Umbilical cord (tissue), 1 donor: ENCODE measurements at regions not wholly inside any gene's neighbourhood (a gene's known extent, or its start where the extent isn't known, plus 50 kb on each side); places are given as distances from the start of the nearest gene placed in this dataset.
A peak's percentile ranks its signal among the peaks of the same experiment; 100 is the strongest.
"Not testable (repeated sequence)": the region's sequence is repeated elsewhere in the genome, so short reads cannot be mapped to it uniquely, and the experiment has no call there.

Source experiments
- DNase-seq: peaks from one replicate; pipeline ENCODE4 v3.0.0-alpha.2; 2015; ENCODE audit warnings: low spot score

- DNase-seq = no peak
Observed at GRCh38 chr1:209104646-209105045, 478.9 kb upstream of the CAMK1G start.

GRCh38 chr1:209105701-209106100, 477.8 kb upstream of the CAMK1G start:
- peak; percentile 70 for DNase-seq

- DNase-seq = peak; percentile 87
Observed at GRCh38 chr1:209106237-209106741, 477.2 kb upstream of the CAMK1G start.

- no peak for DNase-seq
Observed at GRCh38 chr1:209106861-209107260, 476.7 kb upstream of the CAMK1G start.

- no peak for DNase-seq
Observed at GRCh38 chr1:209107535-209107934, 476.0 kb upstream of the CAMK1G start.

- no peak for DNase-seq
Observed at GRCh38 chr1:209109001-209109785, 474.3 kb upstream of the CAMK1G start.

- no peak for DNase-seq
Observed at GRCh38 chr1:209113521-209113920, 470.0 kb upstream of the CAMK1G start.

- no peak for DNase-seq
Observed at GRCh38 chr1:209116705-209117104, 466.8 kb upstream of the CAMK1G start.

- no peak for DNase-seq
Observed at GRCh38 chr1:209123601-209124000, 459.9 kb upstream of the CAMK1G start.

GRCh38 chr1:209129091-209129490, 454.4 kb upstream of the CAMK1G start:
- not testable (repeated sequence) for DNase-seq

- no peak for DNase-seq
Observed at GRCh38 chr1:209130886-209131285, 452.6 kb upstream of the CAMK1G start.

GRCh38 chr1:209132736-209133467, 450.6 kb upstream of the CAMK1G start:
- peak; percentile 53 for DNase-seq

GRCh38 chr1:209134001-209134400, 449.5 kb upstream of the CAMK1G start:
- no peak for DNase-seq

GRCh38 chr1:209143916-209144315, 439.6 kb upstream of the CAMK1G start:
- no peak for DNase-seq

GRCh38 chr1:209150114-209150513, 433.4 kb upstream of the CAMK1G start:
- peak; percentile 82 for DNase-seq

- DNase-seq = peak; percentile 91
Observed at GRCh38 chr1:209153411-209153810, 430.1 kb upstream of the CAMK1G start.

- no peak for DNase-seq
Observed at GRCh38 chr1:209154912-209155311, 428.6 kb upstream of the CAMK1G start.

GRCh38 chr1:209155546-209155945, 428.0 kb upstream of the CAMK1G start:
- DNase-seq = no peak

- DNase-seq = no peak
Observed at GRCh38 chr1:209156991-209157390, 426.5 kb upstream of the CAMK1G start.

- DNase-seq = no peak
Observed at GRCh38 chr1:209157546-209158249, 425.8 kb upstream of the CAMK1G start.

- no peak for DNase-seq
Observed at GRCh38 chr1:209158851-209159250, 424.7 kb upstream of the CAMK1G start.

GRCh38 chr1:209160230-209160629, 423.3 kb upstream of the CAMK1G start:
- DNase-seq = no peak
